ENCODE measurements at regions not wholly inside any gene's neighbourhood (a gene's known extent, or its start where the extent isn't known, plus 50 kb on each side); places are given as distances from the start of the nearest gene placed in this dataset.

GRCh38 chr5:173691931-173692330, 75.5 kb upstream of the BOD1 start:
- TF ChIP-seq POLR2A (IDR thresholded peaks at IDR 0.05; ENCODE audit: low read depth, low read length) (no peak), FOS (IDR thresholded peaks at IDR 0.05; ENCODE audit: low read depth, low read length) (no peak)
